ENCODE measurements at regions not wholly inside any gene's neighbourhood (a gene's known extent, or its start where the extent isn't known, plus 50 kb on each side); places are given as distances from the start of the nearest gene placed in this dataset.
"Not testable (repeated sequence)": the region's sequence is repeated elsewhere in the genome, so short reads cannot be mapped to it uniquely, and the experiment has no call there.

GRCh38 chr1:72530646-72531045 is 248.3 kb upstream of the NEGR1 start:
- DNase-seq (ENCODE audit: low read depth) = no peak

- DNase-seq (ENCODE audit: low read depth) = no peak
These were observed 244.6 kb upstream of the NEGR1 start for GRCh38 chr1:72526926-72527325.

GRCh38 chr1:72524021-72524420 is 241.7 kb upstream of the NEGR1 start:
- no peak for DNase-seq (ENCODE audit: low read depth)

GRCh38 chr1:72521659-72522058 is 239.3 kb upstream of the NEGR1 start:
- DNase-seq (ENCODE audit: low read depth) = no peak

- no peak for DNase-seq (ENCODE audit: low read depth)
These were observed 234.5 kb upstream of the NEGR1 start for GRCh38 chr1:72516826-72517225.

GRCh38 chr1:72516264-72516663 is 233.9 kb upstream of the NEGR1 start:
- no peak for DNase-seq (ENCODE audit: low read depth)

GRCh38 chr1:72498371-72498770 is 216.0 kb upstream of the NEGR1 start:
- no peak for DNase-seq (ENCODE audit: low read depth)

GRCh38 chr1:72489801-72490200 is 207.5 kb upstream of the NEGR1 start:
- no peak for DNase-seq (ENCODE audit: low read depth)

- DNase-seq (ENCODE audit: low read depth) = peak; percentile 26
These were observed 203.5 kb upstream of the NEGR1 start for GRCh38 chr1:72485801-72486200.

GRCh38 chr1:72483846-72484357 is 201.6 kb upstream of the NEGR1 start:
- DNase-seq (ENCODE audit: low read depth) = no peak

- DNase-seq (ENCODE audit: low read depth) = no peak
These were observed 200.5 kb upstream of the NEGR1 start for GRCh38 chr1:72482736-72483413.

GRCh38 chr1:72481420-72481970 is 199.2 kb upstream of the NEGR1 start:
- DNase-seq (ENCODE audit: low read depth) = no peak

GRCh38 chr1:72466376-72466775 is 184.0 kb upstream of the NEGR1 start:
- DNase-seq (ENCODE audit: low read depth) = no peak

- DNase-seq (ENCODE audit: low read depth) = no peak
These were observed 180.0 kb upstream of the NEGR1 start for GRCh38 chr1:72462186-72462905.

- DNase-seq (ENCODE audit: low read depth) = no peak
These were observed 159.9 kb upstream of the NEGR1 start for GRCh38 chr1:72442262-72442661.

GRCh38 chr1:72439036-72439435 is 156.7 kb upstream of the NEGR1 start:
- no peak for DNase-seq (ENCODE audit: low read depth)

GRCh38 chr1:72438270-72438669 is 155.9 kb upstream of the NEGR1 start:
- DNase-seq (ENCODE audit: low read depth) = no peak

- DNase-seq (ENCODE audit: low read depth) = no peak
These were observed 152.7 kb upstream of the NEGR1 start for GRCh38 chr1:72435025-72435424.

- no peak for DNase-seq (ENCODE audit: low read depth)
These were observed 151.7 kb upstream of the NEGR1 start for GRCh38 chr1:72434070-72434469.

GRCh38 chr1:72433591-72433990 is 151.3 kb upstream of the NEGR1 start:
- no peak for DNase-seq (ENCODE audit: low read depth)

- no peak for DNase-seq (ENCODE audit: low read depth)
These were observed 150.4 kb upstream of the NEGR1 start for GRCh38 chr1:72432645-72433267.

- no peak for DNase-seq (ENCODE audit: low read depth)
These were observed 149.5 kb upstream of the NEGR1 start for GRCh38 chr1:72431810-72432209.

GRCh38 chr1:72428276-72428675 is 145.9 kb upstream of the NEGR1 start:
- not testable (repeated sequence) for DNase-seq (ENCODE audit: low read depth)

All from forelimb muscle (tissue), 1 donor.